HG03175 (cell line): ENCODE measurements at regions not wholly inside any gene's neighbourhood (a gene's known extent, or its start where the extent isn't known, plus 50 kb on each side); places are given as distances from the start of the nearest gene placed in this dataset.

Source experiments
- ATAC-seq: cut with Tn5 transposase; IDR thresholded peaks from one replicate; pipeline ENCODE4 v1.9.1; 2021; ENCODE audit warnings: mild to moderate bottlenecking, moderate library complexity; ENCODE audit not compliant: unreplicated experiment

- ATAC-seq, result no peak
Measured at GRCh38 chr20:39549733-39550132, 587.6 kb downstream of the DHX35 start.

GRCh38 chr20:39547546-39548408, 585.6 kb downstream of the DHX35 start:
- no peak for ATAC-seq

- no peak for ATAC-seq
Measured at GRCh38 chr20:39541136-39541803, 579.1 kb downstream of the DHX35 start.

GRCh38 chr20:39538317-39538716, 576.2 kb downstream of the DHX35 start:
- ATAC-seq, result no peak

GRCh38 chr20:39535301-39535700, 573.2 kb downstream of the DHX35 start:
- no peak for ATAC-seq

- no peak for ATAC-seq
Measured at GRCh38 chr20:39534846-39535245, 572.7 kb downstream of the DHX35 start.

GRCh38 chr20:39533858-39534257, 571.7 kb downstream of the DHX35 start:
- no peak for ATAC-seq

GRCh38 chr20:39532205-39532604, 570.1 kb downstream of the DHX35 start:
- ATAC-seq, result no peak

GRCh38 chr20:39528436-39528835, 566.3 kb downstream of the DHX35 start:
- ATAC-seq, result no peak

GRCh38 chr20:39524371-39524911, 562.3 kb downstream of the DHX35 start:
- no peak for ATAC-seq

GRCh38 chr20:39523405-39523804, 561.3 kb downstream of the DHX35 start:
- ATAC-seq, result no peak

GRCh38 chr20:39518654-39519053, 556.5 kb downstream of the DHX35 start:
- no peak for ATAC-seq

GRCh38 chr20:39516964-39517363, 554.8 kb downstream of the DHX35 start:
- ATAC-seq, result no peak

- no peak for ATAC-seq
Measured at GRCh38 chr20:39504710-39505094, 542.6 kb downstream of the DHX35 start.

- no peak for ATAC-seq
Measured at GRCh38 chr20:39503902-39504709, 542.0 kb downstream of the DHX35 start.

GRCh38 chr20:39492223-39492797, 530.2 kb downstream of the DHX35 start:
- no peak for ATAC-seq

- no peak for ATAC-seq
Measured at GRCh38 chr20:39491711-39492110, 529.6 kb downstream of the DHX35 start.

- ATAC-seq, result no peak
Measured at GRCh38 chr20:39489986-39490560, 527.9 kb downstream of the DHX35 start.

GRCh38 chr20:39480276-39481043, 518.3 kb downstream of the DHX35 start:
- ATAC-seq, result no peak
